ENCODE measurements at regions not wholly inside any gene's neighbourhood (a gene's known extent, or its start where the extent isn't known, plus 50 kb on each side); places are given as distances from the start of the nearest gene placed in this dataset.
A peak's percentile ranks its signal among the peaks of the same experiment; 100 is the strongest.
"Not testable (repeated sequence)": the region's sequence is repeated elsewhere in the genome, so short reads cannot be mapped to it uniquely, and the experiment has no call there.

DNA sequence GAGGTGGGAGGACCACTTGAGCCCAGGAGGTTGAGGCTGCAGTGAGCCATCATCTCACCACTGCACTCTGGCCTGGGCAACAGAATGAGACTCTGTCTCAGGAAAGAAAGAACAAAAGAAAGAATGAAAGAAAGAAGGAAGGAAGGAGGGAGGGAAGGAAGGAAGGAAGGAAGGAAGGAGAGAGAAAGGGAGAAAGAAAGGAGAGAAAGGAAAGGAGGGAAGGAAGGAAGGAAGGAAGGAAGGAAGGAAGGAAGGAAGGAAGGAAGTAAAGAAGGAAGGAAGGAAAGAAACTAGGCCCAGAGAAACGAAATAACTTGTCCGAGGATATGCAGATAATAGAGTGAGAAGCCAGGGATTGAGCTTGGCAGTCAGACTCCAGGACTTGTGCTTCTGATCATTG is 102.1 kb downstream of the SKIDA1 start:
- Mint-ChIP-seq H3K4me3 (no peak overlapping the region), H3K36me3 (no peaks in the 10 kb centered on the region), H3K9me3 (peaks cover 8% of the 10 kb centered on the region), H3K27me3 (peaks cover 4% of the 10 kb centered on the region), H3K4me1 (peaks cover 2% of the 10 kb centered on the region), H3K27ac (no peak overlapping the region)
- no peak for ATAC-seq (ENCODE audit: low read depth)
- POLR2A ChIA-PET, result interaction anchor here (0.6 kb wide), 1 partner anchor 8 kb away, joined by 4 read pairs; no protein-coding TSS in a partner anchor
- DNase-seq, result no peak

GRCh38 chr10:21421794-21422193 is 103.7 kb downstream of the SKIDA1 start:
- Mint-ChIP-seq H3K27ac (no peak overlapping the region), H3K4me3 (no peak overlapping the region), H3K27me3 (peaks cover 4% of the 10 kb centered on the region), H3K9me3 (peaks cover 5% of the 10 kb centered on the region), H3K4me1 (no peaks in the 10 kb centered on the region), H3K36me3 (no peaks in the 10 kb centered on the region)
- DNase-seq, result no peak
- POLR2A ChIA-PET, result no interaction called here
- ATAC-seq (ENCODE audit: low read depth), result no peak

GRCh38 chr10:21421016-21421415 is 104.5 kb downstream of the SKIDA1 start:
- Mint-ChIP-seq H3K9me3 (no peaks in the 10 kb centered on the region), H3K27ac (no peak overlapping the region), H3K4me3 (no peak overlapping the region), H3K27me3 (peaks cover 4% of the 10 kb centered on the region), H3K4me1 (no peaks in the 10 kb centered on the region), H3K36me3 (no peaks in the 10 kb centered on the region)
- DNase-seq, result no peak
- POLR2A ChIA-PET, result no interaction called here
- no peak for ATAC-seq (ENCODE audit: low read depth)

- H3K4me1 Mint-ChIP-seq; DNase-seq; ATAC-seq (ENCODE audit: low read depth); H3K9me3 Mint-ChIP-seq; H3K36me3 Mint-ChIP-seq; H3K4me3 Mint-ChIP-seq; POLR2A ChIA-PET; H3K27me3 Mint-ChIP-seq; H3K27ac Mint-ChIP-seq: not testable (repeated sequence)
These were observed 106.4 kb downstream of the SKIDA1 start for GRCh38 chr10:21418981-21419576.

GRCh38 chr10:21417172-21417712 is 108.2 kb downstream of the SKIDA1 start:
- H3K4me3 Mint-ChIP-seq, result no peak overlapping the region
- no peak for ATAC-seq (ENCODE audit: low read depth)

DNA sequence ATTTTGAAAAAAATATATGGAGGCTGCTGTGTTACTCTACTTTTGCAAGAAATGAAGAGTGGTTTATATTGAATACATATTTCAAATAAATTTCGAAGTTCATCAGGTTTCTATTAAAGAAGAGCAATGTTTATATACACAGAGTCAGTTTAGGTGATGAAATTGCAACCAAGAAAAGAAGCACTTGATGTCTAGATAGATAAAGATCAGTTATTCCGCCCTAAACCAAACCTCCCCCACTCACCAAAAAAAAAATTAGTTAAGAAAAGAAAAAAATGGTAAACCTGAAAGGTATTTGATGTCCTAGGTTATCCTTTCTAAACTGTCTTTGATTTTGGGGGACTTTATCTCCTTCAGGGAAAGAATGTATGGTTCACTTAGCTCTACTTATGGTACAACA is 111.8 kb downstream of the SKIDA1 start:
- DNase-seq (no peak), ATAC-seq (ENCODE audit: low read depth) (no peak)
- Mint-ChIP-seq H3K4me3 (no peak overlapping the region), H3K27me3 (peaks cover 5% of the 10 kb centered on the region), H3K4me1 (no peaks in the 10 kb centered on the region), H3K9me3 (no peaks in the 10 kb centered on the region), H3K36me3 (no peaks in the 10 kb centered on the region), H3K27ac (no peak overlapping the region)
- POLR2A ChIA-PET, result no interaction called here

More at GRCh38 chr10:21417172-21417712, 108.2 kb downstream of the SKIDA1 start:
- H3K27me3 Mint-ChIP-seq, result peaks cover 4% of the 10 kb centered on the region
- no peak overlapping the region for H3K27ac Mint-ChIP-seq
- no peaks in the 10 kb centered on the region for H3K9me3 Mint-ChIP-seq
- H3K36me3 Mint-ChIP-seq, result no peaks in the 10 kb centered on the region
- no peaks in the 10 kb centered on the region for H3K4me1 Mint-ChIP-seq
- no peak for DNase-seq
- POLR2A ChIA-PET, result no interaction called here

DNA sequence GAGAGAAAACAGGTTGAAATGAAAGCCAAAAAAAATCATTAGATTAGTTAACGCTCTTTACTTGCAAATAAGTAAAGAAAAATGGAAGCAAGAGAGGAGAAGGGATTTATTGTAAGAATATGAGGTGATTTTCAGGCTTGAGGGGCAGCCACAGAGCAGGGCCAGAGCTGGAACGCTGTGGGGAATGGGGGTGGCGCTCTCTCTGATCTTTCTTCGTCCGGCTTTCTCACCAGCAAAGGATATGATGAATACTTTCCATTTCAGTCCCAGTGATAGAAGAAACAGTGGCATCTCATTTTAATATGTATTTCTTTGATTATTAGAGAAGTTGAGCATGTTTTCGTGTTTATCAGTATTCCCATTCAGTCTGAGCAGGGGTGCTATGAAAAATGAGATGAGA is 112.2 kb downstream of the SKIDA1 start:
- ATAC-seq (ENCODE audit: low read depth) (no peak), DNase-seq (no peak)
- no peak overlapping the region for H3K4me3 Mint-ChIP-seq
- H3K27me3 Mint-ChIP-seq, result peaks cover 3% of the 10 kb centered on the region
- POLR2A ChIA-PET, result no interaction called here
- H3K9me3 Mint-ChIP-seq, result no peaks in the 10 kb centered on the region
- H3K27ac Mint-ChIP-seq, result no peak overlapping the region
- H3K4me1 Mint-ChIP-seq, result no peaks in the 10 kb centered on the region
- no peaks in the 10 kb centered on the region for H3K36me3 Mint-ChIP-seq

DNA sequence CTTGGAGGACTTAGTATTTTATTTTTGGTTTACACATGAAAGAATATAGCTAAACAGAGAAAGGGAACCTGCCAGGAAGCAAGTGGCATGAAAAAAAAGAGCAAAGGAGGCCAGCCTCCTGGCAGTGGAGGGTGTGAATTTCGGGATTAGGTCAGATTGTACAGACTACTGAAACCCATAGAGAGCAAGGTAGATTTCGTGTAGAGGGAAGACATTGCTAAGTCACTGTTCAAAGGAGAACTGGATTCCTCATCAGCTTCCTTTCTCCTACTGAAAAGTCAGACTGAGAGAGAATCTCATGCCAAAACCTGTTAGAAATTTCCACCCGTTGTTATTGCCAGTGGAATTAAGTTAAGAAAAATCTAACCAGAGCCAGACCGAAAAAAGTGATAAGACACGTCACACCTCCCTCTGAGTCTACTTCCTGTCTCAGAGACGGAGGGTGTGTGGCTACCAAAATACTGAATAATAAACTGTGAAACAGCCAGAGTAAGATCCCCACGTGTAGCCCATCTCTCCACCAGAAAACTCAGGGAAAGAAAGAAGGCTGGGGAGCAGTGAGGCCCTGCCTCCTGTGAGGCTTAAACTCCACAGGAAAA is 118.8 kb downstream of the SKIDA1 start:
- H3K27me3 Mint-ChIP-seq, result peaks cover 5% of the 10 kb centered on the region
- no peak overlapping the region for H3K4me3 Mint-ChIP-seq
- H3K4me1 Mint-ChIP-seq, result peaks cover 9% of the 10 kb centered on the region
- no peaks in the 10 kb centered on the region for H3K36me3 Mint-ChIP-seq
- DNase-seq (no peak), ATAC-seq (ENCODE audit: low read depth) (peak; percentile 67)
- POLR2A ChIA-PET, result no interaction called here
- no peak overlapping the region for H3K27ac Mint-ChIP-seq
- H3K9me3 Mint-ChIP-seq, result no peaks in the 10 kb centered on the region

- Mint-ChIP-seq H3K4me1 (peaks cover 9% of the 10 kb centered on the region), H3K4me3 (no peak overlapping the region)
These were observed 119.5 kb downstream of the SKIDA1 start for GRCh38 chr10:21405981-21406380.

DNA sequence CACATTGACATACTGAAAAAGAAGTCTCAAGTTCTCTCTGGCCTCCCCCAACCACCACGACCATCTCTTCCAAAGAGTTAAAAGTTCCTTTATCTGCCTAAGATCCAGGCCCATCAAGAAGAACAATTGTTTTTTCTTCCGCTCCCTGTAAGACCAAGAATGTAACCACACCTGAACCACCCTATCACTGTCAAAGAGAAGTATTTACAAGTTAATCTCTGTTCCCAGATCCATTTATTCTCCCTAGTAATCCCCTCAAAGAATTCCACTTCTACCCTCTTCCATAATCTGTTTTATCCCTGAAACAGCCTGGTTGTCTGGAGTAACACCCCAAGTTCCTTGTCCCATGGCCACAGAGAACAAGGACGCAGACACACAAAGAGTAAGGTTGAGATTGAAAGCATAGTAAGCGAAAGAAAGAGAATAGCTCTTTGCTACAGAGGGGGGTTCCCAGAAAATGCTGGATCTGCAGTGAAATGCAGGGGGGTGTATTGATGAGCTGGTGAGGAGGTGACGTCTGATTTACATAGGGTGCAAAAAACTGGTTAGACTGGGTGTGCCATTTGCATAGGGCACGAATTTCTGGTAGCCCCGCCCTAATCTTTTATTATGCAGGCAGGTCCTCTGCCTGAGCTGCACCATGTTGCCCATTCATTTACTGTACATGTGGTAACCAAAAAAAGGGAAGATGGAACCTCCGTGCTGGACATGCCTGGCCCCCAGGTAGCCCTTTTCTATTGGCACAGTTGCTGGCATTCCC is 122.0 kb downstream of the SKIDA1 start:
- H3K27me3 Mint-ChIP-seq, result peaks cover 9% of the 10 kb centered on the region
- H3K4me1 Mint-ChIP-seq, result peaks cover 9% of the 10 kb centered on the region
- no peaks in the 10 kb centered on the region for H3K9me3 Mint-ChIP-seq
- H3K27ac Mint-ChIP-seq, result no peak overlapping the region
- DNase-seq (no peak), ATAC-seq (ENCODE audit: low read depth) (no peak)
- POLR2A ChIA-PET, result no interaction called here
- H3K36me3 Mint-ChIP-seq, result no peaks in the 10 kb centered on the region
- H3K4me3 Mint-ChIP-seq, result no peak overlapping the region

More at GRCh38 chr10:21405981-21406380, 119.5 kb downstream of the SKIDA1 start:
- no peaks in the 10 kb centered on the region for H3K36me3 Mint-ChIP-seq
- ATAC-seq (ENCODE audit: low read depth) (no peak), DNase-seq (no peak)
- POLR2A ChIA-PET, result no interaction called here
- peaks cover 3% of the 10 kb centered on the region for H3K27me3 Mint-ChIP-seq
- no peak overlapping the region for H3K27ac Mint-ChIP-seq
- H3K9me3 Mint-ChIP-seq, result no peaks in the 10 kb centered on the region

DNA sequence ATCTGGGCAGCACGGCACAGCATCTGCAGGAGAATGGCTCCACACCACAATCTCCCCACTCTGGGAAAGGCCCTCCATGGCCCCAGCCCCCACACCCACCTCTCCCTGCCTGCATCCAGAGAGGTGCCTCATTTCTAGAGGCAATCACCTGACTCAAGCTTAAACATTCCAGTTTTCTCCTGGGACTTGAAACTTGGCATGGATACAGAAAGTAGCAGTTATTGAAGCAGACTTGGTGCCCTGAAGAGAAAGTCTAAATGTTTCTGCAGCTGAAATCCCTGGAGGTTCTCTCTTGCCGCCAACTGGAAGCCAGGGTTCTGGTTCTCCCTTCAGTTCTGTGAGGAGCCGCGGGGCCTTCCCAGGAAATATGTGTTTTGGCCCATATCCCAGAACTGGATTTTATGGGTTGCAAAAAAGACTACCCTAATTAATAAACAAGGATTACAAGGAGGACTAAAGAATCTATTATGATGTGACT is 122.8 kb downstream of the SKIDA1 start:
- ATAC-seq (ENCODE audit: low read depth) (no peak), DNase-seq (no peak)
- peaks cover 6% of the 10 kb centered on the region for H3K4me1 Mint-ChIP-seq
- no peak overlapping the region for H3K27ac Mint-ChIP-seq
- no peak overlapping the region for H3K4me3 Mint-ChIP-seq
- H3K36me3 Mint-ChIP-seq, result no peaks in the 10 kb centered on the region
- POLR2A ChIA-PET, result no interaction called here
- no peaks in the 10 kb centered on the region for H3K9me3 Mint-ChIP-seq
- H3K27me3 Mint-ChIP-seq, result peaks cover 9% of the 10 kb centered on the region

DNA sequence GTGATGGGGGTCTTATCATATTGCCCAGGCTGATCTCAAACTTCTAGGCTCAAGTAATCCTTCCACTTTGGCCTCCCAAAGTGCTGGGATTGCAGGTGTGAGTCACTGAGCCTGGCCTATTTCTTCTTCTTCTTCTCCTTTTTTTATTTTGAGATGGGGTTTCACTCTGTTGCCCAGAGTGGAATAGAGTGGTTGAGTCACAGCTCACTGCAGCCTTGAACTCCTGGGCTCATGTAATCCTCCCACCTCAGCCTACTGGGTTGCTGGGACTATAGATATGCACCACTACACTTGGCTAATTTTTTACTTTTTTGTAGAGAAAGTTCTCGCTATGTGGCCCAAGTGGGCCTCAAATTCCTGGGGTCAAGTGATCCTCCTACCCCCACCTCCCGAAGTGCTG is 124.3 kb downstream of the SKIDA1 start:
- Mint-ChIP-seq H3K27ac (no peak overlapping the region), H3K9me3 (no peaks in the 10 kb centered on the region), H3K4me1 (no peaks in the 10 kb centered on the region), H3K36me3 (no peaks in the 10 kb centered on the region), H3K4me3 (no peak overlapping the region), H3K27me3 (peaks cover 9% of the 10 kb centered on the region)
- POLR2A ChIA-PET, result no interaction called here
- DNase-seq, result no peak
- no peak for ATAC-seq (ENCODE audit: low read depth)

DNA sequence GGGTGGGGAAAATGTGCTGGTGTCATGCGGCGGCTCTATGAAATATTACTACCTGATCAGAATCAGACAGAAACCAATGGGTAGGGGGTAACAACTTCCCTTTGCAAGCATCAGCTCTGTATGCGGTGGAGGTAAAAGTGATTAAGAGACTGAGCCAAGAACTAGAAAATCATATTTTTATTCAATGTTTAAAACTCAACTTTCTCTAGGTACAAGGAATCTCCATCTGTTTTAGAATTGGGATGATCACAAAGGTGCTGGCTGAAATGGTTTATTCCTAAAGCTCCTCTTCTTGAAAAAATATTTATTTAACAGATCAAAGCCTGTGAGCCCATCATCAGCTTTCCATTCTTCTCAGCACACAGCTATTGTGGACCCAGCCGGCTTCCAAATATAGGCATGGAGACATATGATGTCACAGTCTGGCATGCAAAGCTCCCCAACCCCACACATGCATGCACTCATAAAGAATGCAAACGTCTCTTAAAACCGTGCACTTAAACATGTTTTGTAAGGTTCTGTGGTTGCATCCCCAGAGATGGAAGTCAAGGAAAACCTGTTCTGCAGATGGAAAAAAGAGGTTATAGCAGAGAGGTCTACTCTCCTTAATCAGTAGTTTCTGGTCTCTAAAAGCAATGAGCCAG is 126.0 kb downstream of the SKIDA1 start:
- peaks cover 4% of the 10 kb centered on the region for H3K9me3 Mint-ChIP-seq
- no peak overlapping the region for H3K4me3 Mint-ChIP-seq
- ATAC-seq (ENCODE audit: low read depth), result no peak
- no peaks in the 10 kb centered on the region for H3K36me3 Mint-ChIP-seq
- no peaks in the 10 kb centered on the region for H3K4me1 Mint-ChIP-seq
- H3K27ac Mint-ChIP-seq, result no peak overlapping the region
- H3K27me3 Mint-ChIP-seq, result peaks cover 9% of the 10 kb centered on the region
- DNase-seq, result no peak
- POLR2A ChIA-PET, result no interaction called here

Measured in activated naive CD8-positive, alpha-beta T cell treated with anti-CD3 and anti-CD28 coated beads, Interleukin-2, amount 10 ng/mL, durations not matched to agents 7 days and 5 days (primary cell).